Ascending aorta (tissue), 2 donors: ENCODE measurements at regions not wholly inside any gene's neighbourhood (a gene's known extent, or its start where the extent isn't known, plus 50 kb on each side); places are given as distances from the start of the nearest gene placed in this dataset.

Source experiments
- DNase-seq, 2 donors: peaks; one replicate each; pipeline ENCODE4 v3.0.0-alpha.2; 2019; ENCODE audit warnings: low spot score in 2 of 2
- H3K27ac ChIP-seq, 2 donors: fragments of 200-600 bp; sonication (generic); one replicate each; pipeline ENCODE4 v1.5.1; 2016 to 2017; ENCODE audit warnings: mild to moderate bottlenecking in 1 of 2
- H3K27me3 ChIP-seq: fragments of 200-600 bp; sonication (generic); one replicate; pipeline ENCODE4 v1.5.1; 2017
- H3K36me3 ChIP-seq, 2 donors: fragments of 200-600 bp; sonication (generic); one replicate each; pipeline ENCODE4 v1.5.1; 2016
- H3K4me1 ChIP-seq, 2 donors: fragments of 200-600 bp; sonication (generic); one replicate each; pipeline ENCODE4 v1.5.1; 2016 to 2017; ENCODE audit warnings: mild to moderate bottlenecking in 1 of 2
- H3K4me3 ChIP-seq, 2 donors: fragments of 200-600 bp; sonication (generic); one replicate each; pipeline ENCODE4 v1.5.1; 2016 to 2017; ENCODE audit warnings: mild to moderate bottlenecking in 1 of 2
- H3K9me3 ChIP-seq, 2 donors: fragments of 200-600 bp; sonication (generic); one replicate each; pipeline ENCODE4 v1.5.1; 2016
- intact Hi-C: fragments of 100-400 bp; cut with DNase I; formaldehyde crosslinking; loops from one replicate; pipeline ENCODE4 v1.15.1; 2023
- TF ChIP-seq, protein P1 (sequence below), 3 experiments: fragments of 200-600 bp in 2 of 3; fragments of 450-650 bp in 1 of 3; sonication (generic) in 2 of 3; IDR thresholded peaks; one replicate each; pipeline ENCODE4 v1.5.1; 2016 to 2019; ENCODE audit warnings: antibody characterized with exemption in 3 of 3, mild to moderate bottlenecking in 1 of 3, moderate library complexity in 1 of 3

DNA sequence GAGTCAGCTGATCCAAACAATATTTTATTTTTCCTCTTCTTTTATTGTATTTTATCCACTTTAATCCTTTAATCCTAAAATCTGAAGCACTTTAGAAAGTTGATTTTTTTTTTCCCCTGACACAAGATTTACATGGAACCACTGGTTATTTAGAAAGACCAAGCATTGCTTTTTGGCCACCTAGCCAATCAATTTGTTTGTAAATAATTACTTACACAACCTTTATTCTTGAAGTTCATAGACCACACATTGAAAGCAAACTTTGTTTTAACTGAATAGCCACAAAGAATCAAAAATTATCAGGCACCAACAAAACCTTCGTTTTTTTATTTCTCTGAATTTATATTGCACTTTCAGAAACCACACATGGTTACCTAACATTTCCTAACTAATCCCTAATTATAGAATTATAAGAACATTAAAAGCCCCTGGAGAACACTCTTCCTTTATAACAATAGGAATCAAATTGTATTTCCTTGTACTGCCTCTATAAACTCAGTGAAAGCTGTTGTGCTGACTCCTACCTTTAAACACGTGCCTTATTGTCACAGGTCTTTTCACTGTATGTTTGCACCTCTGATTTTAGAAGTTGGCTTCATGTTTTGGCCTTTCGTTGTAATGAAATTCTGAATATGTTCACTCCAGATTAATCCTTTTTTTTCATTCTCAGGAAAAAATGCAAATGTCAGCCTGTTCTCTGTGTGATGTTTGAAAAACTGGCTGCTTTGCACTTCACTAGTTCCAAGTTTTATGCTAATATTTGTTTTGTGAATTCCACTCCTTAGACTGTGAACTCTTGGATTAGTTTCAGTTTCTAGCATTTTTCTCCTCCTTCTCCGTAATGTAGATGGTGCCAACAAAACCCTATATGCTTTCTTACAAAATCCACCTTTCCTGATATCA, 1511.9 kb downstream of the REEP3 start:
- Histone ChIP-seq H3K4me1 (no peaks in the 10 kb centered on the region), H3K27ac (no peak overlapping the region), H3K27me3 (no peaks in the 10 kb centered on the region), H3K36me3 (no peaks in the 10 kb centered on the region), H3K4me3 (no peak overlapping the region), H3K9me3 (peaks cover 0 to 5% of the 10 kb centered on the region in 2 donors)
- intact Hi-C loops = no loop called here
- DNase-seq = no peak
- TF ChIP-seq, protein P1, sequence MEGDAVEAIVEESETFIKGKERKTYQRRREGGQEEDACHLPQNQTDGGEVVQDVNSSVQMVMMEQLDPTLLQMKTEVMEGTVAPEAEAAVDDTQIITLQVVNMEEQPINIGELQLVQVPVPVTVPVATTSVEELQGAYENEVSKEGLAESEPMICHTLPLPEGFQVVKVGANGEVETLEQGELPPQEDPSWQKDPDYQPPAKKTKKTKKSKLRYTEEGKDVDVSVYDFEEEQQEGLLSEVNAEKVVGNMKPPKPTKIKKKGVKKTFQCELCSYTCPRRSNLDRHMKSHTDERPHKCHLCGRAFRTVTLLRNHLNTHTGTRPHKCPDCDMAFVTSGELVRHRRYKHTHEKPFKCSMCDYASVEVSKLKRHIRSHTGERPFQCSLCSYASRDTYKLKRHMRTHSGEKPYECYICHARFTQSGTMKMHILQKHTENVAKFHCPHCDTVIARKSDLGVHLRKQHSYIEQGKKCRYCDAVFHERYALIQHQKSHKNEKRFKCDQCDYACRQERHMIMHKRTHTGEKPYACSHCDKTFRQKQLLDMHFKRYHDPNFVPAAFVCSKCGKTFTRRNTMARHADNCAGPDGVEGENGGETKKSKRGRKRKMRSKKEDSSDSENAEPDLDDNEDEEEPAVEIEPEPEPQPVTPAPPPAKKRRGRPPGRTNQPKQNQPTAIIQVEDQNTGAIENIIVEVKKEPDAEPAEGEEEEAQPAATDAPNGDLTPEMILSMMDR (IDR thresholded peaks at IDR 0.05) = no peak

DNA sequence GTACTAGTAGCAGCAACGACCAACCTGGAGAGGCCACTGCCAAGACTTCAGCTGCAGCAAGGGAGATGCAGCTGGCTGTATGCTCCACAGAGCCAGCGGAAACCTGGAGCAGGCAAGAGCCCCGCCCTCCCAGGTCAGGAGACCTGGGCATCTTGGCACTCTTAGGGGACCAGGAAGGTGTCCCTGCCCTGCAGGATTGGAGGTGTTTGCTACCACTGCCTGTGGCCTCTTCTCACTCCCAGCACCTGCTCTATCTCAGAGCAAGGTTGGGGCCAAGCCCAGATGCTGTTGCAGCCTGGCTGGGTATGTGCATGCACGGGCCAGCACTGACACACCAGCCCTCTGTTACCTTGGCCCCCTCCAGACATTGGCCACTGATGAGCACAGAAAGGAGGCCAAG, 1512.8 kb downstream of the REEP3 start:
- Histone ChIP-seq H3K36me3 (no peaks in the 10 kb centered on the region), H3K27me3 (no peaks in the 10 kb centered on the region), H3K27ac (no peak overlapping the region), H3K4me1 (no peaks in the 10 kb centered on the region), H3K4me3 (no peak overlapping the region), H3K9me3 (peaks cover 0 to 5% of the 10 kb centered on the region in 2 donors)
- intact Hi-C loops = no loop called here
- TF ChIP-seq, protein P1 (IDR thresholded peaks at IDR 0.05) = no peak
- no peak for DNase-seq

- no peaks in the 10 kb centered on the region for H3K36me3 ChIP-seq
- no peak overlapping the region for H3K27ac ChIP-seq
- intact Hi-C loops = no loop called here
- H3K4me1 ChIP-seq = no peaks in the 10 kb centered on the region
- no peak for DNase-seq
- H3K27me3 ChIP-seq = no peaks in the 10 kb centered on the region
- peaks cover 0 to 4% of the 10 kb centered on the region in 2 donors for H3K9me3 ChIP-seq
- H3K4me3 ChIP-seq = no peak overlapping the region
- TF ChIP-seq, protein P1 (IDR thresholded peaks at IDR 0.05) = no peak
Observed at GRCh38 chr10:65040796-65041195, 1519.6 kb downstream of the REEP3 start.

GRCh38 chr10:65041307-65041706, 1520.1 kb downstream of the REEP3 start:
- Histone ChIP-seq H3K9me3 (peaks cover 0 to 4% of the 10 kb centered on the region in 2 donors), H3K4me3 (no peak overlapping the region), H3K27ac (no peak overlapping the region), H3K4me1 (no peaks in the 10 kb centered on the region), H3K27me3 (no peaks in the 10 kb centered on the region), H3K36me3 (no peaks in the 10 kb centered on the region)
- no peak for DNase-seq
- TF ChIP-seq, protein P1 (IDR thresholded peaks at IDR 0.05) = no peak
- intact Hi-C loops = no loop called here

DNA sequence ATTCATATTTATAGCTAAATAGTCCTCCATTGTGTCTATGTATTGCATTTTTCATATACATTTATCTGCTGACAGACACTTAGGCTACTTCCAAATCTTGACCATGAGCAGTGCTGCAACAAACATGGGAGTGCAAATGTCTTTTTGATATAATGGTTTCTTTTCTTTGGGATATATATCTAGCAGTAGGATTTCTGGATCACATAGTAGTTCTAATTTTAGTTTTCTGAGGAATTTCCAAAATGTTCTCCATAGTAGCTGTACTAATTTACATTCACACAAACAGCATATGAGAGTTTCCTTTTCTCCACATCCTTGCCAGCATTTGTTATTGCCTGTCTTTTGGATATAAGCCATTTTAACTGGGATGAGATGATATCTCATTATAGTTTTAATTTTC, 1521.3 kb downstream of the REEP3 start:
- TF ChIP-seq, protein P1 (IDR thresholded peaks at IDR 0.05) = no peak
- Histone ChIP-seq H3K36me3 (no peaks in the 10 kb centered on the region), H3K27me3 (no peaks in the 10 kb centered on the region), H3K4me1 (no peaks in the 10 kb centered on the region), H3K9me3 (peaks cover 0 to 4% of the 10 kb centered on the region in 2 donors), H3K27ac (no peak overlapping the region), H3K4me3 (no peak overlapping the region)
- intact Hi-C loops = no loop called here
- no peak for DNase-seq
